ENCODE measurements at regions not wholly inside any gene's neighbourhood (a gene's known extent, or its start where the extent isn't known, plus 50 kb on each side); places are given as distances from the start of the nearest gene placed in this dataset.

- TF ChIP-seq BRD9 (IDR thresholded peaks at IDR 0.05; ENCODE audit: low read depth, partially characterized antibody) (no peak), ZNF780A (CRISPR knock-in tag; IDR thresholded peaks at IDR 0.05) (no peak), TAF15 (IDR thresholded peaks at IDR 0.05; ENCODE audit: low read depth, low read length) (no peak)
Observed at GRCh38 chr13:88429862-88430261, 758.7 kb downstream of the SLITRK5 start (continued).

GRCh38 chr13:88434953-88435352 is 763.8 kb downstream of the SLITRK5 start:
- Histone ChIP-seq H3K9me3 (replicated peaks; ENCODE audit: control insufficient read depth, insufficient read depth, low read depth, low read length) (no peaks in the 10 kb centered on the region), H2AFZ (ENCODE audit: low read depth, low read length) (no peak overlapping the region), H3K4me3 (no peak overlapping the region), H3K27ac (ENCODE audit: extremely low read depth, low read depth, low read length) (no peak overlapping the region), H4K20me1 (replicated peaks; ENCODE audit: control insufficient read depth, insufficient read depth, low read length) (no peaks in the 10 kb centered on the region), H3K4me2 (ENCODE audit: insufficient read depth, low read length) (no peak overlapping the region), H3K36me3 (ENCODE audit: control insufficient read depth, insufficient read depth, low read length) (no peaks in the 10 kb centered on the region), H3K9ac (ENCODE audit: insufficient read depth in 1 of 2, low read depth in 2 of 2, low read length in 2 of 2) (no peak overlapping the region), H3K9me1 (ENCODE audit: control insufficient read depth, insufficient read depth, low read length) (no peaks in the 10 kb centered on the region), H3K4me1 (replicated peaks in 1 of 2; ENCODE audit: control insufficient read depth in 2 of 2, insufficient read depth in 2 of 2, low read length in 2 of 2) (no peaks in the 10 kb centered on the region), H3K79me2 (ENCODE audit: control insufficient read depth, insufficient read depth, low read length) (no peaks in the 10 kb centered on the region), H3K27me3 (ENCODE audit: control insufficient read depth in 2 of 2, insufficient read depth in 2 of 2, low read length in 2 of 2) (no peaks in the 10 kb centered on the region)
- WGBS (ENCODE audit: insufficient coverage, low coverage, missing lambda C conversion rate): 7% methylated on average over 6 of the region's 6 CpGs
- CTCF ChIA-PET (ENCODE audit: low intra/inter-chr PET ratio): no interaction called here
- POLR2A ChIA-PET: no interaction called here
- TF ChIP-seq ZFX (CRISPR knock-in tag; IDR thresholded peaks at IDR 0.05): no peak
- TF ChIP-seq BRD4 (IDR thresholded peaks at IDR 0.05): no peak
- no peak for TF ChIP-seq SIRT6 (IDR thresholded peaks at IDR 0.05; ENCODE audit: low read depth, low read length)
- TF ChIP-seq TCF7 (IDR thresholded peaks at IDR 0.05; ENCODE audit: borderline replicate concordance): no peak
- no peak for TF ChIP-seq POLR2AphosphoS5 (IDR thresholded peaks at IDR 0.05; ENCODE audit: control insufficient read depth, insufficient read depth, low read depth, low read length)
- no peak for ATAC-seq
- no peak for DNase-seq (ENCODE audit: extremely low read depth in 1 of 4, low spot score in 3 of 4)
- in situ Hi-C loops (cut with MboI): no loop called here
- intact Hi-C loops (cut with micrococcal nuclease): no loop called here
- no peak for FAIRE-seq
- BruUV-seq (replicated peaks): no TSS peak

All from K562 (cell line).